Smooth muscle cell (in vitro differentiated cells): ENCODE measurements at regions not wholly inside any gene's neighbourhood (a gene's known extent, or its start where the extent isn't known, plus 50 kb on each side); places are given as distances from the start of the nearest gene placed in this dataset.
A peak's percentile ranks its signal among the peaks of the same experiment; 100 is the strongest.

ENCODE experiments used
- DNase-seq: peaks from one replicate; lab custom pipeline; 2025; ENCODE audit not compliant: unreplicated experiment; lab: John Stamatoyannopoulos, UW
- H2AFZ ChIP-seq: fragments of 200-600 bp; sonication (generic); 2 replicates; pipeline ENCODE4 v1.6.0; 2016; ENCODE audit warnings: antibody characterized with exemption, low read depth, mild to moderate bottlenecking
- H3F3A ChIP-seq: fragments of 200-600 bp; sonication (generic); 2 replicates; pipeline ENCODE4 v1.6.0; 2017; ENCODE audit warnings: antibody characterized with exemption, low read depth
- H3K27ac ChIP-seq: fragments of 200-600 bp; sonication (generic); 2 replicates; pipeline ENCODE4 v1.5.1; 2016; ENCODE audit warnings: low read depth, mild to moderate bottlenecking
- H3K27me3 ChIP-seq: fragments of 200-600 bp; sonication (generic); 2 replicates; pipeline ENCODE4 v1.6.1; 2016; ENCODE audit warnings: low read depth, mild to moderate bottlenecking
- H3K36me3 ChIP-seq: fragments of 200-600 bp; sonication (generic); 2 replicates; pipeline ENCODE4 v1.5.1; 2016; ENCODE audit warnings: low read depth
- H3K4me1 ChIP-seq: fragments of 200-600 bp; sonication (generic); 2 replicates; pipeline ENCODE4 v1.5.1; 2016; ENCODE audit warnings: low read depth
- H3K4me2 ChIP-seq: fragments of 200-600 bp; sonication (generic); 2 replicates; pipeline ENCODE4 v1.6.0; 2016; ENCODE audit warnings: mild to moderate bottlenecking
- H3K4me3 ChIP-seq: fragments of 200-600 bp; sonication (generic); 2 replicates; pipeline ENCODE4 v1.5.1; 2016; ENCODE audit warnings: mild to moderate bottlenecking
- H3K79me2 ChIP-seq: fragments of 200-600 bp; sonication (generic); 2 replicates; pipeline ENCODE4 v1.6.0; 2016; ENCODE audit warnings: low read depth, mild to moderate bottlenecking
- H3K9ac ChIP-seq: fragments of 200-600 bp; sonication (generic); 2 replicates; pipeline ENCODE4 v1.6.0; 2016; ENCODE audit warnings: low read depth
- H3K9me3 ChIP-seq: fragments of 200-600 bp; sonication (generic); replicated peaks from 2 replicates; pipeline ENCODE4 v1.5.1; 2016; ENCODE audit warnings: low read depth
- H4K20me1 ChIP-seq: fragments of 200-600 bp; sonication (generic); 2 replicates; pipeline ENCODE4 v1.6.0; 2016; ENCODE audit warnings: low read depth
- WGBS: methylation state at CpG from one replicate; pipeline ENCODE4 v1.1.7; 2016; ENCODE audit warnings: low lambda C conversion rate; 5-methylcytosine and 5-hydroxymethylcytosine counted together
- TF ChIP-seq, protein P1 (sequence below): fragments of 200-600 bp; sonication (generic); IDR thresholded peaks from 2 replicates; pipeline ENCODE4 v1.5.1; 2017; ENCODE audit warnings: borderline replicate concordance, mild to moderate bottlenecking, antibody characterized with exemption; ENCODE audit not compliant: insufficient read depth, poor library complexity, severe bottlenecking

DNA sequence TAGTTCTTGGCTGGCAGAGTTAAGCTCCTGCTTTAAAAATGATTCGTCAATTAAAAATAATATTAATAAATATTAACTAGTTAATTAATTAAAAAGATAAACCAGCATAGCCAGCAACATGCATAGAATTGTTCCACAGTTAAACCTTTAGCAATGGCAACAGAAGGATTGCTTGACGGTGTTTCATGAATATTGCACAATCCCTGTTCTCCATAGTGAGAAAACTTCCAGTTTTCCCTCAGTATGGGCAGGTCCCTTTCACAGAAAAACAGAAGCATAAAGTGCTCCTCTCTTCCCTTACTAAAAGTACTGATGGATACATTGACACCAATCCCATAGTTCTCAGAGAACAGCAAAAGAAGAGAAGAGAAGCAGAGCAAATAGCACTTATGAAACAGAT lies 71.4 kb upstream of the CAST start:
- no peak for DNase-seq
- Histone ChIP-seq H3K4me1 (no peaks in the 10 kb centered on the region), H3K4me3 (no peak overlapping the region), H3K27me3 (peaks cover 10% of the 10 kb centered on the region), H3K36me3 (no peaks in the 10 kb centered on the region), H3K79me2 (no peaks in the 10 kb centered on the region), H3K9me3 (no peaks in the 10 kb centered on the region), H3K4me2 (no peak overlapping the region), H2AFZ (no peak overlapping the region), H3K9ac (no peak overlapping the region), H3K27ac (no peak overlapping the region), H4K20me1 (no peaks in the 10 kb centered on the region), H3F3A (no peaks in the 10 kb centered on the region)
- TF ChIP-seq, protein P1, sequence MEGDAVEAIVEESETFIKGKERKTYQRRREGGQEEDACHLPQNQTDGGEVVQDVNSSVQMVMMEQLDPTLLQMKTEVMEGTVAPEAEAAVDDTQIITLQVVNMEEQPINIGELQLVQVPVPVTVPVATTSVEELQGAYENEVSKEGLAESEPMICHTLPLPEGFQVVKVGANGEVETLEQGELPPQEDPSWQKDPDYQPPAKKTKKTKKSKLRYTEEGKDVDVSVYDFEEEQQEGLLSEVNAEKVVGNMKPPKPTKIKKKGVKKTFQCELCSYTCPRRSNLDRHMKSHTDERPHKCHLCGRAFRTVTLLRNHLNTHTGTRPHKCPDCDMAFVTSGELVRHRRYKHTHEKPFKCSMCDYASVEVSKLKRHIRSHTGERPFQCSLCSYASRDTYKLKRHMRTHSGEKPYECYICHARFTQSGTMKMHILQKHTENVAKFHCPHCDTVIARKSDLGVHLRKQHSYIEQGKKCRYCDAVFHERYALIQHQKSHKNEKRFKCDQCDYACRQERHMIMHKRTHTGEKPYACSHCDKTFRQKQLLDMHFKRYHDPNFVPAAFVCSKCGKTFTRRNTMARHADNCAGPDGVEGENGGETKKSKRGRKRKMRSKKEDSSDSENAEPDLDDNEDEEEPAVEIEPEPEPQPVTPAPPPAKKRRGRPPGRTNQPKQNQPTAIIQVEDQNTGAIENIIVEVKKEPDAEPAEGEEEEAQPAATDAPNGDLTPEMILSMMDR: no peak
- WGBS: 78% methylated on average over 2 of the region's 2 CpGs

GRCh38 chr5:96595300-96596090 lies 66.7 kb upstream of the CAST start:
- H3K9ac ChIP-seq: no peak overlapping the region
- H3K9me3 ChIP-seq: no peaks in the 10 kb centered on the region
- H2AFZ ChIP-seq: no peak overlapping the region
- no peak overlapping the region for H3K27ac ChIP-seq
- TF ChIP-seq, protein P1: peak; percentile 44
- H3K36me3 ChIP-seq: no peaks in the 10 kb centered on the region
- no peaks in the 10 kb centered on the region for H3K79me2 ChIP-seq
- H3K4me3 ChIP-seq: no peak overlapping the region
- H3K4me2 ChIP-seq: no peak overlapping the region
- H3F3A ChIP-seq: no peaks in the 10 kb centered on the region
- H3K27me3 ChIP-seq: peaks cover 3% of the 10 kb centered on the region
- no peak for DNase-seq
- H4K20me1 ChIP-seq: no peaks in the 10 kb centered on the region
- H3K4me1 ChIP-seq: no peaks in the 10 kb centered on the region
- 79% methylated on average over 6 of the region's 6 CpGs for WGBS

DNA sequence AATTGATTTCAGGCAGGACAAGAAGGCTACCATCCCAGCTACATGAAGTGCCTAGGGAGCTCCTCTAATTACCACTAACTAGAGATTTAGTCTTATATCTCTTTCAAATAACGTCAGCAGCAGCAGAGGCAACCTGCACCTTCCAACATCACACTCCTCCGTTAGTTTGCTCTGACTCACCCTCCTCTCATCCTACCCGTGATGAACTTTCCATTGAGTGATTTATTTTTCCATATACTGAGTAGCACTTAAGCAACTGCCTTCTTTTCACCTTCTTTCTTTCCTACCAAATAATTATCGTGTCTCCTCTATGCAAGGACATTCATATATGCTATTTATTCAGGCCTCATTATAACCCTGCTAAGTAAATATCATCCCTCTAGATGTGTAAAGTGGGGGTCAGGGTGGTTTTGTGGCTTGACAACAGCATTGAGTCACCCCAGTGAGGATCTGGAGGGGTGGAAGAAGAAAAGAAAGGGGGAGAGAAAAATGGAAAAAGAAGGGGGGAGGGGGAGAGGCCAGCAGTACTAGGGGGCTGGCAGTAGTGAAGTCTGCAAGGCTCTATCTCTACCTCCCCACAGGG lies 64.6 kb upstream of the CAST start:
- TF ChIP-seq, protein P1: no peak
- no peaks in the 10 kb centered on the region for H3K9me3 ChIP-seq
- H3K4me2 ChIP-seq: no peak overlapping the region
- H4K20me1 ChIP-seq: no peaks in the 10 kb centered on the region
- peaks cover 10% of the 10 kb centered on the region for H3K27me3 ChIP-seq
- no peaks in the 10 kb centered on the region for H3F3A ChIP-seq
- H3K79me2 ChIP-seq: no peaks in the 10 kb centered on the region
- no peak overlapping the region for H3K4me3 ChIP-seq
- no peak overlapping the region for H2AFZ ChIP-seq
- H3K36me3 ChIP-seq: no peaks in the 10 kb centered on the region
- DNase-seq: no peak
- no peak overlapping the region for H3K9ac ChIP-seq
- no peaks in the 10 kb centered on the region for H3K4me1 ChIP-seq
- WGBS: 59% methylated on average over 4 of the region's 4 CpGs
- H3K27ac ChIP-seq: no peak overlapping the region
